Caco-2 (cell line): ENCODE measurements at regions not wholly inside any gene's neighbourhood (a gene's known extent, or its start where the extent isn't known, plus 50 kb on each side); places are given as distances from the start of the nearest gene placed in this dataset.

ENCODE experiments used
- BruUV-seq: library from RNA; stranded (reverse); fragments of 400-500 nt; replicated peaks from 2 replicates; lab custom pipeline; 2021; lab: Mats Ljungman, UMichigan
- CTCF ChIA-PET: fragments of 300-600 bp; sonication (Branson Sonifier 250); formaldehyde crosslinking; loops from one replicate; lab custom pipeline; 2022; ENCODE audit warnings: antibody characterized with exemption; lab: Charles Lee
- POLR2A ChIA-PET: fragments of 300-600 bp; sonication (Branson Sonifier 250); formaldehyde crosslinking; loops from one replicate; lab custom pipeline; 2022; ENCODE audit warnings: antibody characterized with exemption; lab: Charles Lee
- DNase-seq, 2 experiments: peaks; one replicate each; pipeline versions ENCODE4 v3.0.0 to v3.0.0-alpha.2; 2020 to 2022
- H3K27me3 ChIP-seq: replicated peaks from 2 replicates; pipeline ENCODE4 v1.6.0; 2011; ENCODE audit warnings: low read length; ENCODE audit not compliant: control insufficient read depth, insufficient read depth
- H3K36me3 ChIP-seq: 2 replicates; pipeline ENCODE4 v1.5.1; 2011; ENCODE audit warnings: low read length; ENCODE audit not compliant: control insufficient read depth, insufficient read depth
- H3K4me1 ChIP-seq: fragments of 250-450 bp; sonication (Bioruptor Pico); 2 replicates; pipeline ENCODE4 v1.5.1; 2020; ENCODE audit warnings: mild to moderate bottlenecking
- H3K4me3 ChIP-seq: 2 replicates; pipeline ENCODE4 v1.5.1; 2011; ENCODE audit warnings: low read depth, mild to moderate bottlenecking, control low read depth, low read length
- H3K9me3 ChIP-seq: fragments of 250-450 bp; sonication (Bioruptor Pico); 2 replicates; pipeline ENCODE4 v1.5.1; 2020; ENCODE audit warnings: mild to moderate bottlenecking, moderate library complexity
- H3K27ac Mint-ChIP-seq: one replicate; pipeline ENCODE4 v1.8.0; 2022; ENCODE audit warnings: mixed read lengths; ENCODE audit not compliant: unreplicated experiment
- H3K27me3 Mint-ChIP-seq: one replicate; pipeline ENCODE4 v1.8.0; 2022; ENCODE audit warnings: mixed read lengths; ENCODE audit not compliant: insufficient read depth, unreplicated experiment
- H3K36me3 Mint-ChIP-seq: one replicate; pipeline ENCODE4 v1.8.0; 2022; ENCODE audit warnings: mild to moderate bottlenecking, mixed read lengths; ENCODE audit not compliant: insufficient read depth, unreplicated experiment
- H3K4me1 Mint-ChIP-seq: one replicate; pipeline ENCODE4 v1.8.0; 2022; ENCODE audit warnings: low read depth, mixed read lengths; ENCODE audit not compliant: unreplicated experiment
- H3K4me3 Mint-ChIP-seq: one replicate; pipeline ENCODE4 v1.8.0; 2022; ENCODE audit warnings: mild to moderate bottlenecking, moderate library complexity, mixed read lengths; ENCODE audit not compliant: unreplicated experiment
- H3K9me3 Mint-ChIP-seq: one replicate; pipeline ENCODE4 v1.8.0; 2022; ENCODE audit warnings: mixed read lengths; ENCODE audit not compliant: unreplicated experiment
- CTCF ChIP-seq, 2 experiments: fragments of 200-600 bp in 1 of 2; IDR thresholded peaks; 1 replicate in 1 of 2; 2 replicates in 1 of 2; pipeline versions ENCODE4 v1.5.1 to v1.8.0; 2011 to 2022; ENCODE audit warnings: antibody characterized with exemption in 1 of 2, control low read depth in 1 of 2, inconsistent platforms in 1 of 2, low read depth in 1 of 2, low read length in 1 of 2, mild to moderate bottlenecking in 1 of 2, moderate library complexity in 1 of 2; ENCODE audit not compliant: insufficient read depth in 1 of 2, severe bottlenecking in 1 of 2, unreplicated experiment in 1 of 2
- intact Hi-C: fragments of 100-400 bp; cut with micrococcal nuclease; formaldehyde crosslinking; loops from one replicate; pipeline ENCODE4 v1.10.0; 2022; ENCODE audit not compliant: unreplicated experiment

GRCh38 chr2:53517406-53517805 lies 250.2 kb upstream of the CHAC2 start:
- intact Hi-C loops = loop anchor here (5.0 kb wide), 1 partner anchor 95 kb away; no protein-coding TSS in a partner anchor
- Mint-ChIP-seq H3K27me3 (peaks cover 4% of the 10 kb centered on the region), H3K27ac (no peak overlapping the region), H3K4me1 (no peaks in the 10 kb centered on the region), H3K4me3 (no peak overlapping the region), H3K9me3 (no peaks in the 10 kb centered on the region), H3K36me3 (no peaks in the 10 kb centered on the region)
- H3K9me3 ChIP-seq = no peaks in the 10 kb centered on the region
- CTCF ChIA-PET = no interaction called here
- no peak for DNase-seq
- BruUV-seq = no TSS peak
- H3K27me3 ChIP-seq = no peaks in the 10 kb centered on the region
- H3K4me3 ChIP-seq = no peak overlapping the region
- TF ChIP-seq CTCF (IDR thresholded peaks at IDR 0.05; ENCODE audit: insufficient read depth in 1 of 2, low read depth in 1 of 2, low read length in 1 of 2, severe bottlenecking in 1 of 2, unreplicated experiment in 1 of 2) = no peak
- no peaks in the 10 kb centered on the region for H3K36me3 ChIP-seq
- H3K4me1 ChIP-seq = no peaks in the 10 kb centered on the region
- POLR2A ChIA-PET = no interaction called here

- no peaks in the 10 kb centered on the region for H3K4me1 Mint-ChIP-seq
- no peaks in the 10 kb centered on the region for H3K9me3 Mint-ChIP-seq
- no peaks in the 10 kb centered on the region for H3K9me3 ChIP-seq
- no peak for DNase-seq
- no peaks in the 10 kb centered on the region for H3K36me3 Mint-ChIP-seq
- H3K27me3 Mint-ChIP-seq = peaks cover 4% of the 10 kb centered on the region
- CTCF ChIA-PET = no interaction called here
- no peak overlapping the region for H3K4me3 ChIP-seq
- POLR2A ChIA-PET = no interaction called here
- no TSS peak for BruUV-seq
- no peak overlapping the region for H3K4me3 Mint-ChIP-seq
- TF ChIP-seq CTCF (IDR thresholded peaks at IDR 0.05; ENCODE audit: insufficient read depth in 1 of 2, low read depth in 1 of 2, low read length in 1 of 2, severe bottlenecking in 1 of 2, unreplicated experiment in 1 of 2) = no peak
- H3K4me1 ChIP-seq = no peaks in the 10 kb centered on the region
- no peaks in the 10 kb centered on the region for H3K36me3 ChIP-seq
- no peaks in the 10 kb centered on the region for H3K27me3 ChIP-seq
- H3K27ac Mint-ChIP-seq = no peak overlapping the region
- intact Hi-C loops = loop anchor here (5.0 kb wide), 1 partner anchor 94 kb away; no protein-coding TSS in a partner anchor
Observed at GRCh38 chr2:53516650-53517049, 251.0 kb upstream of the CHAC2 start.

- intact Hi-C loops = loop anchor here (5.0 kb wide), 1 partner anchor 93 kb away; no protein-coding TSS in a partner anchor
- Histone ChIP-seq H3K27me3 (no peaks in the 10 kb centered on the region), H3K4me1 (no peaks in the 10 kb centered on the region), H3K9me3 (no peaks in the 10 kb centered on the region), H3K4me3 (no peak overlapping the region), H3K36me3 (no peaks in the 10 kb centered on the region)
- ChIA-PET CTCF (no interaction called here), POLR2A (no interaction called here)
- Mint-ChIP-seq H3K36me3 (no peaks in the 10 kb centered on the region), H3K4me3 (no peak overlapping the region), H3K27ac (no peak overlapping the region), H3K9me3 (no peaks in the 10 kb centered on the region), H3K27me3 (peaks cover 4% of the 10 kb centered on the region), H3K4me1 (no peaks in the 10 kb centered on the region)
- BruUV-seq = no TSS peak
- DNase-seq = no peak
- TF ChIP-seq CTCF (IDR thresholded peaks at IDR 0.05; ENCODE audit: insufficient read depth in 1 of 2, low read depth in 1 of 2, low read length in 1 of 2, severe bottlenecking in 1 of 2, unreplicated experiment in 1 of 2) = no peak
Observed at GRCh38 chr2:53515435-53516332, 251.9 kb upstream of the CHAC2 start.
